HK-2 (cell line): ENCODE measurements at regions not wholly inside any gene's neighbourhood (a gene's known extent, or its start where the extent isn't known, plus 50 kb on each side); places are given as distances from the start of the nearest gene placed in this dataset.
"Not testable (repeated sequence)": the region's sequence is repeated elsewhere in the genome, so short reads cannot be mapped to it uniquely, and the experiment has no call there.

Source experiments
- DNase-seq: peaks from one replicate; pipeline ENCODE4 v3.0.0-alpha.2; 2018; ENCODE audit not compliant: unreplicated experiment

DNA sequence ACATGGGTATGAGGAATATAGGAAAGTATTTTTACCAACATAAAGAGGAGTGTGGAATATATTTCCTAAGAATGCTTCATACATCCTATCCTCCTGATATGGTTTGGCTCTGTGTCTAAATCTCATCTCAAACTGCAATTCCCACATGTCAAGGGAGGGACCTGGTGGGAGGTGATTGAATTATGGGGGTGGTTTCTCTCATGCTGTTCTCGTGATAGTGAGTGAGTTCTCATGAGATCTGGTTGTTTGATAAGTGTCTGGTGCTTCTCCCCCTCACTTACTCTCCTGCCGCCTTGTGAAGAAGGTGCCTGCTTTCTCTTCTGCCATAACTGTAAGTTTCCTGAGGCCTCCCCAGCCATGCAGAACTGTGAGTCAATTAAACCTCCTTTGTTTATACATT is 62.2 kb upstream of the CYRIA start:
- DNase-seq: not testable (repeated sequence)

DNA sequence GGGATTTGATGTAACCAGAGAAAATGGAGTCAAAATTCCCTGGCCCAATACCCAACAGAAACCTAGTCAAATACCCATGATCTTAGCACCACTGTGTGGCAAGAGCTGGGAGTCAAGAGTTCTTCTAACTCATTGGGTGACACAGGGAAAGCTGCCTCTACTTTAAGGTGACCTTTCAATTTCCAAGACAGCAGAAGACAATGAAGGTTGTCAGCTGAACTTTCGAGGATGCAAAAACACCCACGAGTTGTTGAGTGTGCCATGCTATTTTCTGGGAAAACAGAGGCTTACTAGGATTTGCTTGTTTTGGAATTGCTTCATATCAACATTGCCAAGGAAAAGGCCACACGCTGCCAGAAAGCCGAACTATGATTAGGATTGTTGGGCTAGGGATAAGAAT is 61.6 kb upstream of the CYRIA start:
- no peak for DNase-seq

DNA sequence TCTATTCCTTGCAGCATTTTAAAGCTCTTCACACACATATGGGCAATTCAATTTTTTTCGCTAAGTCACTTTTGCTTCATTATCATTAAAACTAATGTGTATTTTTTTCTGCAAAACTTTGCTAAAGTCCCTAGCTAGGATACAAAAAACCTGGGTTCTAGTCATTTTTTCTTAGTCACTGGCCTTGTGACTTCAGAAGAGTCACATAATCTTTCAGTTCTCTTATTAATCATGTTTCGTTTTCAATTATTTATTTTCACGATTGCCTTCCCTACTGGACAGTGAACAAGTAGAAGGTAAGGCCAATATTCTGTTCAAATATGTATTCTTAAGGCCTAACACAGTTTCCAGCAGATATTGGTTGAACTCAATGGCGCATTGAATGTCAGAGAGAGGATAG is 60.9 kb upstream of the CYRIA start:
- DNase-seq: no peak

DNA sequence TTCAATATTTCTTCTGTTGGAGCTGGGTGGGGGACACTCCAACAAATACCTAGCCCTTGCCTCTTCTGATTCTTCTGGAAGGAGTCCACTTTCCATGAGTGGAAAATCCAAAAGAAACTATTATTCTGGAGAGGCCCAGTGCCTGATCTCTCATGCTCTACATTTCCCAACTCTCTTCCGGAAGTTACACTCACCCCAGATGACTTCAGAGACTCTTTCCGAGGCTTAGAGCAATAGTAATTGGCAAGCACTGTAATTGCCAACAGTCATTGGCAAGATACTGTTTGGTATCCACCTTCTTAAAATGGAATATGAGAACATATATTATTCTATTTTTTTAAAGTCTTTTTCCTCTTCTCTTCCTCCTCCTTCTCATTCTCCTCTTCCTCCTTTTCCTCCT is 60.5 kb upstream of the CYRIA start:
- no peak for DNase-seq

DNA sequence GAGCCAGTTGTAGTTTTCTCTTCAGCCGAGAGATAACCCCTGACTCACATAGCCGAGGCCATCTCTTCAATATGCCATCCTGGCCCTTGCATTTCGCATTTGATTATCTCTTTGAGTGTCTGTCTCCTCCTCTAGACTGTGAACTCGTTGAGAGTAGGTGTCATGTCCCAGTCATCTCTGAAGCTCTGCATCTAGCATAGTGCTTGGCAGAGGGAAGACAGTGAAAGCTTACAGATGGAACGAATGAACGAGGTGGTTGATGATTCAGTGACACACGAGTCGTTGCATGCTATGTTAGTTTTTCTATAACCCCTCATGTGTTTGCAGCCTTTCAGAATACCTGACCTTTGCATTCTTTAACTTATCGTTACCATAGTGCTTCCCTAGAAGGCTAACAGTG is 59.9 kb upstream of the CYRIA start:
- no peak for DNase-seq

DNA sequence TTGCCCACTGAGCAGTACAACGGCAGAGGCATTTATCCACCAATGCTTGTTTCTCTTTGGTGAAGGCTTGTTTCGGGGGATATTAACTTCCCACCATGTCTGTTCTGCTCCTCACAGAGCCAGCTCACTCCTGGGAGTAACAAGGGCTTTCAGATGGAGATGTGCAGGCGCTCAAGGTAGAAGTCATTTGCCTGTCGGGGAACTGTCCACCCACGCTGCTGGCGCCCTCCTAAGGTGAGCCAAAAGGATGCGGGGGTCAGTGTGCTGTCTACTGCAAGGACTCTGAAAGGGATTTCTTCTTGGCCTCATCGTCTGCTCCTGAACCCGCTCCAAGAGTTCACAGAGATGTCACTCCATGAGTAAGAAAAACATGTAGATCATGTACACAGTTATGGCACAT is 57.0 kb upstream of the CYRIA start:
- DNase-seq: no peak

DNA sequence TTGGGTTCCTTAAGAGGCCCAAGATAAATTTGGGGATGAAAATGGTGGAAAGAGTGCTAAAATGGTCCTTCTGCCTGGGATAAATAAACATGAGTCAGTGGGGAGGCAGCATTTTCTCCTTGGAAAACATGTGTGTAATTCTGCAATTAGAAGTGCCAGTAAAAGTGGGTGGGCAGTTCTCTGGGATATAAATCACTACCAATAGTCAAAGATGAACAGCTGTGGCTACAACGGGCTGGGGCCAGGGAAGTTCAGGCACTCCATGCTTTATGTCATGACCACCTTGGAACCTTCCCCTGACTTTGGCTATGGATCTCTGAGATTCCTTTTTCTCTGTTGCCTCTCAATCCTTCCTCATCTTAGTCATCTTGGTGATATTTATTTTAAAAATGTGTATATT is 56.5 kb upstream of the CYRIA start:
- no peak for DNase-seq

DNA sequence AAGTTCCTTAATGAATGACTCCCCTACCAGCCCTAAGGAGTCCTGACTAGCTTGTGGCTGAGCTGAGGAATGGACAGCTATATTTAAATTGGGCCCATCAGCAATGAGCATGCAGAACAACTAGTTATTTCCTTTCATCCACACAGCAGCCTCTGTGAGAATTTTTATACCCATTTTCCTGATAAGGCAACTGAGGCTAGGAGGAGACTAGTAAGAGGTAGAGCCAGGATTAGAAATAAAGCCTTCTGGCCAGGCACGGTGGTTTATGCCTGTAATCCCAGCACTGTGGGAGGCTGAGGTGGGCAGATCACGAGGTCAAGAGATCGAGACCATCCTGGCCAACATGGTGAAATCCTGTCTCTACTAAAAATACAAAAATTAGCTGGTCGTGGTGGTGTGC is 55.9 kb upstream of the CYRIA start:
- not testable (repeated sequence) for DNase-seq

DNA sequence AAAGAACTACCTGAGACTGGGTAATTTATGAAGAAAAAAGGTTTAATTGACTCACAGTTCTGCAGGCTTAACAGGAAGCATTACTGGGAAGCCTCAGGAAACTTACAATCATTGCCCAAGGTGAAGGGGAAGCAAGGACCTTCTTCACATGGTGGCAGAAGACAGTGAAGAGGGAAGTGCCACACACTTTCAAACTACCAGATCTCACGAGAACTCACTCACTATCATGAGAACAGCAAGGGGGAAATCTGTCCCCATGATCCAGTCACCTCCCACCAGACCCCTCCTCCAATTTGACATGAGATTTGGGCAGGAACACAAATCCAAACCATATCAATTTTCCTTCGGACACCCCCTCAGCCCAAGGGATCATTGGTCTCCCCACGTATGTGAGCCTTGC is 55.1 kb upstream of the CYRIA start:
- not testable (repeated sequence) for DNase-seq

DNA sequence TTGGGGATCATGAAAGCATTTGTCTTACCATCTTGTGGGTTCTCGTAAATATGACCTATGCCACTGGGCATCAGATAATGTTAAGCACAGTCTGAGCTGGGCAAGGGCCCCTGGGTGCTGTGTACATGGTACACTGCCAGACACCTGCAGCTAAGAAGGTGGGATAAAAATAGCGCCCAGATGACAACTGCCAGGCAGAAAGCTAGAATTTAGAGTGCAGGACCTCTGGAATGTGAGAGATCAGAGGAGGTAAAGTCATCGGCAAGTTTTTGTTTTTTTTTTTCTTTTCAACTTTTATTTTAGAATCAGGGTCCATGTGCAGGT is 53.8 kb upstream of the CYRIA start:
- DNase-seq: no peak

DNA sequence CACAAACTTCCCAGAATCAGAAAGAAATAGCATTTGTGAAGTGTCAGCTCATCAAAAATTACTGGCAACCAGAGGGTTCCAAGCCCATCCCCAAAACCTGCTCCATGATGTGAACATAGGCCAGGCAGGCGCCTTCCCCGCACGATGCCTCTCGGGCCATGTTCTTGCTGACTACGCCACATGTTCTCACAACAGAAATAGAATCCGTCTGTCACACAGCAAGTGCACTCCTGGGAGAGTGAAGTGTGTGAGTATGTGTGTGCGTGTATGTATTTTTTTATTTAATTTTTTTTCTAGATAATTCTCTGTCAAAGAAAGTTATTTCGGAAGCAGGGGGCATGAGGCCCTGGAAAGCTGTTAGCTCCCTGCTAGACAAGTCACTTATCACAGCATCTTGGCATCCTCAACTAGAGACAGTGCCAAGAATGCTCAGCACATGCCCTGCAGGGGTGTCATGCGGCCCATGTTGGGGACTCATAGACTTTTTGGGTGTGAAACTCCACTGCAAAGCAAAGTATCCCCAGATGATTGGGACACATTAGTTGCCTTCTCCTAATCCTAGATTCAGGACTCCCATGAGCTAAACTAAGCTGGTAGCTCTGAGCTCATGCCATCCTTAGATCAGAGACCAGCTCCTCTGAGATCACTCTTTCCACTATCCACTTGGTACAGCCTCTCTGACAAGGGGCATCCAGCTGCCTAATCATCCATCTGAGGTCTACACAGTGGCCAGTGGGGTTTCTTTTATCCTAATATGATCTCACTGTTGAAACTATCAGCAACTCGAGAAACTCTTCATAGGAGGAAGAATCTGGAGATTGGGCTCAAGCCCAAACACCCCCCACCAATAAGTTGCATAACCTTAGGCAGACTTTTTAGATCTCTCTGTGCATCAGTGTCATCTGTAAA is 53.2 kb upstream of the CYRIA start:
- DNase-seq: no peak

DNA sequence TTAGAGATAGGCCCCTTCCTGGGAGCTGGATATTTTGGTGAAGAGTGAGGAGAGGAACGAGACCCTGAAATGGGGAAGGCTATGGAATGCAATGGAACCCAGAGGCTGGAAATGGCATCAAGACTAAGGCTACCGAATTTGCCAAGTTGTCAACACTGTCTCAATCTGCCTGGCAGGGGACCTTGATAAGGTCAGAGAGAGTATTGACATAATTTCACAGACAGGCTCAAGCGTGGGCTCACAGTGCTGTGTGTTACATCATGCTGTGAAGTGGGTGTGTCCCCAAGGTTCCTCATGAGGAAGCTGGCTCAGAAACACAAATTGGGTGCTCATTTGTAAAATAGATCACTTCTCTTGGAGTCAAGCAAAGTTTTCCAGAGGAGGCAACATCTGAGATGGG is 51.8 kb upstream of the CYRIA start:
- DNase-seq: no peak

DNA sequence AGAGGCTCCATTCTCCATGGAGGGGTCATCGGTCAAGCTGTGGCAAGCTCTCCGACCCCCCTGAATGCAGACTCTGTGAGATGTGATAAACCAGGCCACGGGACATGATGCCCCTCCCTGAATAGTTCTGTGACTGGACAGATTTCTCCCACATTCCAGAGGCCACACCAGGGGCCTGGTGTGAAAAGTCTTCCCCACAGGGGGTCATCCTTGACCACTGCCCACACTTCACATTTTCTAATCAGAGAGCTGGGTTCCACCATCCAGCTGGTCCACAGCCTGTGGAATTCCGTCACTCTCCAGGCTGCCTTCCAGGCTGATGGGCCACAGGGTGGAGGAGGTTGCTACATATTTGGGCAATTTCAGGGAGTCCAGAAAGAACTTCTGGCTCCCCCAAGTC is 51.3 kb upstream of the CYRIA start:
- no peak for DNase-seq

DNA sequence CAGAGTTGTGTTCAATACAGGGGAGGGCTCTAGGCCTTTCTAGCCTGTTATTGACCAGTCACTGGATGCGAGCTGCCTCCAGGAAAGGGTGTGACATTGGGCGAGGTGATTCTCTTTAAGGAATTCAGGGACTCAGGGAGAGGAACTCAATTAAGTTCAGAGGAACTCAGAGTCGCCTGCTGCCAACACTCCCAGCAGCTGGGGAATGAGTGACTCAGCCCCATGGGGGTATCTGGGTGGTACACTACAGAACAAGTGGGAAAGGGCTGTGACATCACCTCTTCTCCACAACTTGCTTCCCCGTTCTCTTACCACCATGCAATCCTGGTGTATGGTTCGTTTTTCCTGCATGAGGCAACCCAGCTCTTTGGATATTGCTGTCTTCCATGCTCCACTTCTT is 50.4 kb upstream of the CYRIA start:
- DNase-seq: no peak
